Stimulated activated naive CD4-positive, alpha-beta T cell treated with Interleukin-2 at 50 U/mL for 16 hours (primary cell): ENCODE measurements at regions not wholly inside any gene's neighbourhood (a gene's known extent, or its start where the extent isn't known, plus 50 kb on each side); places are given as distances from the start of the nearest gene placed in this dataset.
"Not testable (repeated sequence)": the region's sequence is repeated elsewhere in the genome, so short reads cannot be mapped to it uniquely, and the experiment has no call there.

ENCODE experiments used
- DNase-seq: peaks from one replicate; lab custom pipeline; 2025; lab: John Stamatoyannopoulos, UW

GRCh38 chr4:77306496-77306895, 149.5 kb downstream of the CCNG2 start:
- no peak for DNase-seq

DNA sequence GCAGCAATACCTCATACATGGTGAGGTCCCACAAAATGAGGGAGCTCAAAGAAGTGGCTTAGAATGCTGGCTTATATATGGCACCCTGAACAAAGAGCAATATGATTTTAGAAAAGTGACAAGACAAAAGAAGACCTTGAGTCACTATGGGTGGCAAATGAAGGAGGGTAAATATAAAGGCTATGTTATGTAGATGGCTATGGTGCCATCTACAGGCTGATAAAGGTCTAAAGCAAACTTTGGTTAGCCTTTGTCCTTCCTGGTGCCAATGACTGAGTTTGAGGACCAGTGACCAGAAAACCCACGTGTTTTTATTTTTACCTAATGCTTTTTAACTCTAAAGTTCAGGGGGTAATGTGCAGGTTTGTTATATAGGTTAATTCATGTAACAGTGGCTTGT, 151.8 kb downstream of the CCNG2 start:
- DNase-seq = no peak

DNA sequence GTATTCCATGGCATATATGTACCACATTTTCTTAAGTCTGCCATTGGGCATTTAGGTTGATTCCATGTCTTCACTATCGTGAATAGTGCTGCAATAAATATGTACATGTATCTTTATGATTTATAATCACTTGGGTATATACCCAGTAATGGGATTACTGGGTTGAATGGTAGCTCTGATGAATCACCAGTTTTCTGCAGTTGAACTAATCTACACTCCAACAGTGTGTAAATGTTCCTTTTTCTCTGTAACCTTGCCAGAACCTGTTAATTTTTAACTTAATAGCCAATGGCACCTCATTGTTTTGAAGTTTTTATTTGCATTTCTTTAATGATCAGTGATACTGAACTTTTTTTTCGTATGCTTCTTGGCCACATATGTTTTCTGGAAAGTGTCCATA, 152.5 kb downstream of the CCNG2 start:
- no peak for DNase-seq

DNA sequence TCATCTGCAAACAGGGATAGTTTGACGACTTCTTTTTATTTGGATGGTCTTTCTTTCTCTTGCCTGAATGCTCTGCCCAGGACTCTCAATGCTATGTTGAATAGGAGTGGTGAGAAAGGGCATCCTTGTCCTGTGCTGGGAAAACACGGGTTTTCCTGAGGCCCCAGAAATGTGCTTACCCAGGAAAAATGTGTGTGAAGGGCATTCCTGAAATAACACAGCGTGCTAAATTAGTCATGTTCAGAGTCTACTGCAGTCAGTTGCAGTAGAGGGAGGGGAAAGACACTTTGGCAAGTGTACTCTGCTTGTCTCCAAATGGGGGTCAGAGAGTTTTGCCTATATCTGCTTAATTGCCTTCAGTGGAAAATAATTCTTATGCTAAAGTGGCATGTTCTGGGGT, 153.9 kb downstream of the CCNG2 start:
- DNase-seq = no peak

- no peak for DNase-seq
These were observed 157.7 kb downstream of the CCNG2 start for GRCh38 chr4:77314697-77315096.

GRCh38 chr4:77327151-77327550, 170.1 kb downstream of the CCNG2 start:
- no peak for DNase-seq

GRCh38 chr4:77332696-77333270, 175.8 kb downstream of the CCNG2 start:
- no peak for DNase-seq

DNA sequence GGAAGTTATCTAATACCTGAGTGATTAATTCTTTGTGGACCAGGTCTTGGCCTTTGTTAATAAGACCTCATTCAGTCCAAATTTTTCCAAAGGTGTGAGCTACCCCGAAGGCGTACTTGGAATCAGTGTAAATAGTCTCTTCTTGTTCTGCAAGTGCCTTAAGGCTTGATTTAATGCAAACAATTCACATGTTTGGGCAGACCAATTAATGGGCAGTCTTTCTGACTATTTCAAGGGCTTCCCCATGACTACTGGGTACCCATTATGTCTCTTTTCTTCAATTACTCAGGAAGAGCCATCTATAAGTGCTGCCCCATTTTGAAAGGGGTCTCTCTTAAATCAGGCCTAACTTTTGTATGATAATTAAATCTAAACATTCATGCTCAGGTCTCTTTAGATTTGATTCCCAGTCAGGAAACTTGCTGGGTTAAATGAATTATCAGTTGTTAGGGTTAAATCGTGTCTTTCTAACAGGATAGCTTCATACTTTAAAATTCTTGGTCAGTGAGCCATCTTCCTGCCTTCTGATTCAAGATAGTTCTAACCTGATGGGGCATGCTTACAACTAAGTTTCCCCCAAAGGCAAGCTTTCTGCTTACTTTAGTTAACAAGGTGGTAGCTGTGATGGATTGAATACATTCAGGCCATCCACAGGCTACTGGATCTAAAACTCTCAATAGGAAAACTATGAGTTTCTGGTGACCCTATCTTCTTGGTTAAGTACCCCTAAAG, 179.6 kb downstream of the CCNG2 start:
- DNase-seq = no peak

- no peak for DNase-seq
These were observed 185.3 kb downstream of the CCNG2 start for GRCh38 chr4:77342170-77342810.

DNA sequence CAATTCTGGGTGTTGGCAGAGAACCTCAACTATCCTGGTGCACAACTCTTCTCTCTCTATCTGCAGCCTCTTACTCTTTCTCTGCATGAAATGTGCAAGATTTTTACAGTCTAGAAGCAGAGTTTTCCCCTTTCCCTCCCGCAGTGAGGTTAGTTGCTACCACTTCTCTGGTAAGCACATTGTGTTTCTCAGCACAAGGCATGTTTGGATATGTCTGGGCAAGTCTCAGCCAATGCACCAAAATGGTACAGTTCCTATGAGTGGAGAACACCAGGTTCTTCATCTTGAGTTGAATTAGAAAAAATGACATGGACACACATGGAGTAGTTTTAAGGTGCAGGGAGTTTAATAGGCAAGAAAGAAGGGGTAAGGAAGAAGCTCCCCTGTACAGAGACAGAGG, 187.0 kb downstream of the CCNG2 start:
- no peak for DNase-seq

GRCh38 chr4:77344784-77345183, 187.8 kb downstream of the CCNG2 start:
- DNase-seq = no peak

DNA sequence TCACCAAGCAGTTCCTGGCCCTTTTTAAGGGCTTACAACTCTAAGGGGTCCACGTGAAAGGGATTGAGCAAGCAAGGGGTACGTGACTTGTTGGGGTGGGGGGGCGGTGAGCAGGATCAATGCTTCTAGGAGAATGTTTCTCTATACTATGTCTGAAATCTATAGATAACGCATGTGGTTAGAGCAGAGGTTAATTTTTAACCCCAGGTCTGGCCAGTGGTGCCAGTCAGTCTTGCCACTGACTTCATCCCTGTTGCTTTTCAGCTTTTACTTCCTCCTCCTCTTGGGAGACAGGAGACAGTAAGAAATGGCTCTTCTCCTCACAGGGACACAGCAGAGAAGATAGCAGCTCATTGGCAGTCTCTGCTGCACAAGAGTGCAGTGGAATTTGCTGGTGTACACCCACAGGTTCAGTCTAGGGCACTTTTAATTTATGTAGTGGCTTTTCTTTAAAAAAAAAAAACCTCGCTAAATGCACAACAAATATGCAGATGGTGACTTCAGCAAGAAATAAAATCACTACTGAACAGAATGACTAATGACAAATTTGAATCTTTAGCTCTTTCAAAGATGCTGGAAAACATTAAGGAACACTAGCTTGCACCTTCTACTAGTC, 190.5 kb downstream of the CCNG2 start:
- no peak for DNase-seq

DNA sequence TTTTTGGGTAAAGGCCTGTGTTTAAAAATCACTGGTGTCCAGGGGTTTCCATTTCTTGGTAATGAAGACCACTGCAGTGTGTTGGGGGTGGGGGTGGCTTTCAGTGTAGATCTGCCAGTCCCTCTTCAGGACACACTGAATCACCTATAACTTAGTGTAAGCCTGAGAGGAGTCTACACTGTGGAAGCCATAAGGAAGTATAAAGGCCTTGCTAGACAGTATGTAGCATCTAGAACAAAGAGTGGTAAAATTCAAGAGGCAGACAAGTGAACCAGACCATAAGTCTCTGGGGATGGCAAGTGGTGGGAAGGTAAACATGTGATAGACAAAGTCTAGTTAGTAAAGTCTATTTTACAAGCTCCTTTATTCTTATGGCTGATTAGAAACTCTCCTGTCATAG, 191.8 kb downstream of the CCNG2 start:
- DNase-seq = no peak

DNA sequence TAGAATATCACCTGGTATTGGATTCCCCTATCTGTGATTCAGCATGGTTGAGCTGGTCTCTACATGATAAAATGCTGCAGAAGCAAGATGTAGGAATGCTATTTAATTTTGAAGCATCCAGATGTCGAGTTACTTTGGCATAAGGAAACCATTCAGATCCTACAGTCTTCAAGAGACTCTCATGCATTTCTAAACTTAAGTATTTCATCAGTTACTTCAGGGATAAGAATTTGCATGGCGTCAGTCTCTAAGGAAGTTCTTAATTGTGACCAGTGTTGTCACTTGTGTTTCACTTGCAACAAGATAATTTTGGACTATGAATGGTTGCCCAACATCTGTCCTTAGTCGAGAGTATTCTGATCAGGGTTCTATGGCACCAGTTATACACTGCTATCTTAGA, 192.4 kb downstream of the CCNG2 start:
- no peak for DNase-seq

GRCh38 chr4:77349796-77350195, 192.8 kb downstream of the CCNG2 start:
- no peak for DNase-seq

GRCh38 chr4:77352192-77352591, 195.2 kb downstream of the CCNG2 start:
- DNase-seq = no peak

GRCh38 chr4:77353724-77354315, 196.8 kb downstream of the CCNG2 start:
- DNase-seq = not testable (repeated sequence)

- no peak for DNase-seq
These were observed 197.5 kb downstream of the CCNG2 start for GRCh38 chr4:77354550-77354949.

DNA sequence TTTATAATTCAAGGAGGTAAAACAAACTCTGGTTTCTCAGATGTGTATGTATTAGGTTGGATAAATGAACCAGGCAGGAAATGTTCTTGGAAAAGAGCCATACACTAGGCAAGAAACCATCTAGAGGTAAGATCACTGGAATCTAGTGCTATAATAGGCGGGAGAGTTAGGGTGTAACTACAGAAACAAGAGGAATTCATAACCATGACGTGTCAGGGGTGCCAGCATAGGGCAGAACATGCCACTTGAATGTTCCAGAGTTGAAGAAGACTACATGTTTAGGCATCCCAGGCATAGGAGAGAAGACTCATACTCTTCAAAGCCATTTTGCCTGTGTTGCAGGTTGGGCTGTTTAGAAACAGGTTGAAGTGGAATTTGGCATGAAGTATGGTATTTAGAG, 198.7 kb downstream of the CCNG2 start:
- no peak for DNase-seq

- no peak for DNase-seq
These were observed 201.4 kb downstream of the CCNG2 start for GRCh38 chr4:77358315-77358928.

DNA sequence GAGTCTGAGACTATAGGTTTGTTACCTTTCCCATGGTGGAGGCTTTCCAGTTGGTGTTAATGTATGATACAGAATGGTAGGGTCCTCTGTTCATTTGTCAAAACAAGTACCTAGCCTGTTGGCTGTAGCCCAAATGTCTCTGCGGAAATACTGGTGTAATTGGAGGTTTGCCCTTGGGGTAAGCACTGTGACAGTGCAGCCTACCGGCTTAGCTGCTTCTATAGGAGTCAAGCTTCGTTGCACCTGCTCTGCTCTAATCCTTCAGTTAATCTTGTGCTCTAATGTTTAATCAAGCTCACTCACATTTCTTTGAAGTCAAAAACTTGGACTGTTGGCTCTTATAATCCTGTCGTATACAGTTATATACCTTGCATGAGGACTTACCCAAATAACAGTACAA, 203.4 kb downstream of the CCNG2 start:
- no peak for DNase-seq

- DNase-seq = not testable (repeated sequence)
These were observed 209.9 kb downstream of the CCNG2 start for GRCh38 chr4:77366876-77367275.
